DND-41 (cell line): ENCODE measurements at regions not wholly inside any gene's neighbourhood (a gene's known extent, or its start where the extent isn't known, plus 50 kb on each side); places are given as distances from the start of the nearest gene placed in this dataset.

Experiments
- EZH2 ChIP-seq: IDR thresholded peaks from 3 replicates; pipeline ENCODE4 v1.6.1; 2012; ENCODE audit warnings: borderline replicate concordance, low read depth, mild to moderate bottlenecking, moderate library complexity, low read length, inconsistent platforms; ENCODE audit not compliant: severe bottlenecking
- TF ChIP-seq, protein P1 (sequence below): IDR thresholded peaks from 2 replicates; pipeline ENCODE4 v1.5.1; 2012; ENCODE audit warnings: borderline replicate concordance, low read length, moderate library complexity, mild to moderate bottlenecking; ENCODE audit not compliant: poor library complexity, severe bottlenecking; ENCODE audit errors: extremely low read depth

DNA sequence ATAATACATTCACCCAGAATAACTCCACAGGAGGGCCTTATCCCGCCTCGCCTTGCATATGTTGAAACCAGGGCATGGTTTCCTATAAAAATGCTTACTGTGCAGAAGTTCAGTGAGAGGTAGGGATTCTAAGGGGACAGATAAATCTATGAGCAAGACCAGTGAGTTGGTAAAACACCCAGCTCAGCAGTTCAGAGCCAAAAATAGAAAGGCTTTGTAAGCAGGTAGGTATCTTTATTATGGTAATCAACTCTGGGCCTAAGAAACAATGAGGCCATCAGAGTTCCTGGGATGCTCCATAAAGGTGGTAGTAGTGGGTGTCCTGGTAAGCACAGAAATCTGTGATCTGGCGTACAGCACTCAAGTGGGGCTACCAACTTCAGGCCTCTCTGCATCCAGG, 549.4 kb upstream of the CDH5 start:
- TF ChIP-seq EZH2, result no peak
- TF ChIP-seq, protein P1, sequence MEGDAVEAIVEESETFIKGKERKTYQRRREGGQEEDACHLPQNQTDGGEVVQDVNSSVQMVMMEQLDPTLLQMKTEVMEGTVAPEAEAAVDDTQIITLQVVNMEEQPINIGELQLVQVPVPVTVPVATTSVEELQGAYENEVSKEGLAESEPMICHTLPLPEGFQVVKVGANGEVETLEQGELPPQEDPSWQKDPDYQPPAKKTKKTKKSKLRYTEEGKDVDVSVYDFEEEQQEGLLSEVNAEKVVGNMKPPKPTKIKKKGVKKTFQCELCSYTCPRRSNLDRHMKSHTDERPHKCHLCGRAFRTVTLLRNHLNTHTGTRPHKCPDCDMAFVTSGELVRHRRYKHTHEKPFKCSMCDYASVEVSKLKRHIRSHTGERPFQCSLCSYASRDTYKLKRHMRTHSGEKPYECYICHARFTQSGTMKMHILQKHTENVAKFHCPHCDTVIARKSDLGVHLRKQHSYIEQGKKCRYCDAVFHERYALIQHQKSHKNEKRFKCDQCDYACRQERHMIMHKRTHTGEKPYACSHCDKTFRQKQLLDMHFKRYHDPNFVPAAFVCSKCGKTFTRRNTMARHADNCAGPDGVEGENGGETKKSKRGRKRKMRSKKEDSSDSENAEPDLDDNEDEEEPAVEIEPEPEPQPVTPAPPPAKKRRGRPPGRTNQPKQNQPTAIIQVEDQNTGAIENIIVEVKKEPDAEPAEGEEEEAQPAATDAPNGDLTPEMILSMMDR, result no peak
